ENCODE measurements at regions not wholly inside any gene's neighbourhood (a gene's known extent, or its start where the extent isn't known, plus 50 kb on each side); places are given as distances from the start of the nearest gene placed in this dataset.
"Not testable (repeated sequence)": the region's sequence is repeated elsewhere in the genome, so short reads cannot be mapped to it uniquely, and the experiment has no call there.

GRCh38 chrY:11070250-11071113, 1542.8 kb downstream of the TSPY10 start:
- intact Hi-C loops (cut with micrococcal nuclease): no loop called here
- no peak overlapping the region for H3K27ac Mint-ChIP-seq
- no peaks in the 10 kb centered on the region for H3K4me1 Mint-ChIP-seq (ENCODE audit: low read depth)
- no peak overlapping the region for H3K4me3 Mint-ChIP-seq (ENCODE audit: low read depth)
- no peak for DNase-seq (ENCODE audit: low spot score)
- no peaks in the 10 kb centered on the region for H3K27me3 Mint-ChIP-seq (ENCODE audit: low read depth)
- H3K36me3 Mint-ChIP-seq (ENCODE audit: low read depth): no peaks in the 10 kb centered on the region
- peaks cover 12% of the 10 kb centered on the region for H3K9me3 Mint-ChIP-seq

GRCh38 chrY:11085801-11086200, 1558.1 kb downstream of the TSPY10 start:
- H3K4me3 Mint-ChIP-seq (ENCODE audit: low read depth); H3K4me1 Mint-ChIP-seq (ENCODE audit: low read depth); H3K36me3 Mint-ChIP-seq (ENCODE audit: low read depth); intact Hi-C loops (cut with micrococcal nuclease); H3K27ac Mint-ChIP-seq; H3K9me3 Mint-ChIP-seq; DNase-seq (ENCODE audit: low spot score); H3K27me3 Mint-ChIP-seq (ENCODE audit: low read depth): not testable (repeated sequence)

GRCh38 chrY:11097498-11097897, 1569.8 kb downstream of the TSPY10 start:
- H3K9me3 Mint-ChIP-seq; intact Hi-C loops (cut with micrococcal nuclease); H3K4me3 Mint-ChIP-seq (ENCODE audit: low read depth); H3K27ac Mint-ChIP-seq; DNase-seq (ENCODE audit: low spot score); H3K27me3 Mint-ChIP-seq (ENCODE audit: low read depth); H3K4me1 Mint-ChIP-seq (ENCODE audit: low read depth); H3K36me3 Mint-ChIP-seq (ENCODE audit: low read depth): not testable (repeated sequence)

DNA sequence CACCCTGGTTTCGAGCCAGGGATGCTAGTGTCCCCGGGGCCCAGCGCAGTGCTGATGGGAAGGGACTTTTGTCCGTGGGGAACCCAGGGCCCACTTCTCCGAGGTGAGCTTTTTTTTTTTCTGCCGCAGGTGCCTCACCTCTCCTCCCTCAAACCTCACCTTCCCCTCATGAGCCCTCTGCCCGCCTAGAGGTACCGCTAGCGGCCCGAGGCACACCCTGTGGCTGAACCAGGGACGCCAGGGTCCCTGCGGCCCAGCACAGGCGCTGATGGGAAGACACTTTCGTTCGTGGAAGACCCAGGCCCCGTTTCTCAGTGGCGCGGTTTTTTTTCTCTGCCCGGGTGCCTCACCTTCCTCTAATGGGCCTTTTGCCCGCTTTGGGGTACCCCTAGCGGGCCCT, 1570.7 kb downstream of the TSPY10 start:
- intact Hi-C loops (cut with micrococcal nuclease); H3K9me3 Mint-ChIP-seq; H3K36me3 Mint-ChIP-seq (ENCODE audit: low read depth); H3K27me3 Mint-ChIP-seq (ENCODE audit: low read depth); DNase-seq (ENCODE audit: low spot score); H3K4me3 Mint-ChIP-seq (ENCODE audit: low read depth); H3K4me1 Mint-ChIP-seq (ENCODE audit: low read depth); H3K27ac Mint-ChIP-seq: not testable (repeated sequence)

DNA sequence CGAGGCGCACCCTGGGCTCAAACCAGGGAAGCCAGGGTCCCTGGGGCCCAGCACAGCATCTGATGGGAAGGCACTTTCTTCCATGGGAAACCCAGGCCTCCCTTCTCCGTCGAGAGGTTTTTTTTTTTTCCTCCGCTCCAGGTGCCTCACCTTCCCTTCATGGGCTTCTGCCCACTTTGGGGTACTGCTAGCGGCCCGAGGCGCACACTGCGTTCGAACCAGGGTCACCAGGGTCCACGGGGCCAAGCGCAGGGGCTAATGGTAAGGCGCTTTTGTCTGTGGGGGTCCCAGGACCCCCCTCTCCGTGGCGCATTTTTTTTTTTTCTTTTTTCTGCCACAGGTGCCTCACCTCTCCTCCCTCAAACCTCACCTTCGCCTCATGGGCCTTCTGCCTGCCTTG, 1571.3 kb downstream of the TSPY10 start:
- H3K4me3 Mint-ChIP-seq (ENCODE audit: low read depth): no peak overlapping the region
- no peak for DNase-seq (ENCODE audit: low spot score)
- intact Hi-C loops (cut with micrococcal nuclease): no loop called here
- H3K4me1 Mint-ChIP-seq (ENCODE audit: low read depth): no peaks in the 10 kb centered on the region
- H3K9me3 Mint-ChIP-seq: no peaks in the 10 kb centered on the region
- H3K36me3 Mint-ChIP-seq (ENCODE audit: low read depth): no peaks in the 10 kb centered on the region
- no peaks in the 10 kb centered on the region for H3K27me3 Mint-ChIP-seq (ENCODE audit: low read depth)
- no peak overlapping the region for H3K27ac Mint-ChIP-seq

DNA sequence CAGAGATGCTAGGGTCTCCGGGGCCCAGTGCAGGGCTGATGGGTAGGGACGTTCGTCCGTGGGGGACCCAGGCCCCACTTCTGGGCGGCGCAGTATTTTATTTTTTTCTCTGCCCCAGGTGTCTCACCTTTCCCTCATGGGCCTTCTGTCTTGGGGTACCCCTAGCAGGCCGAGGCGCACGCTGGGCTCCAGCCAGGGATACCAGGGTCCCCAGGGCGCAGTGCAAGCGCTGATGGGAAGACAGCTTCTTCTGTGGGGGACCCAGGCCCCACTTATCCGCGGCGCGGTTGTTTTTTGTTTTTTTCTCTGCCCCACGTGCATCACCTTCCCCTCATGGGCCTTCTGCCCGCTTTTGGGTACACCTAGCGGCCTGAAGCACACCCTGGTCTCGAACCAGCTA, 1572.8 kb downstream of the TSPY10 start:
- intact Hi-C loops (cut with micrococcal nuclease); H3K4me3 Mint-ChIP-seq (ENCODE audit: low read depth); H3K4me1 Mint-ChIP-seq (ENCODE audit: low read depth); DNase-seq (ENCODE audit: low spot score); H3K36me3 Mint-ChIP-seq (ENCODE audit: low read depth); H3K27me3 Mint-ChIP-seq (ENCODE audit: low read depth); H3K27ac Mint-ChIP-seq; H3K9me3 Mint-ChIP-seq: not testable (repeated sequence)

DNA sequence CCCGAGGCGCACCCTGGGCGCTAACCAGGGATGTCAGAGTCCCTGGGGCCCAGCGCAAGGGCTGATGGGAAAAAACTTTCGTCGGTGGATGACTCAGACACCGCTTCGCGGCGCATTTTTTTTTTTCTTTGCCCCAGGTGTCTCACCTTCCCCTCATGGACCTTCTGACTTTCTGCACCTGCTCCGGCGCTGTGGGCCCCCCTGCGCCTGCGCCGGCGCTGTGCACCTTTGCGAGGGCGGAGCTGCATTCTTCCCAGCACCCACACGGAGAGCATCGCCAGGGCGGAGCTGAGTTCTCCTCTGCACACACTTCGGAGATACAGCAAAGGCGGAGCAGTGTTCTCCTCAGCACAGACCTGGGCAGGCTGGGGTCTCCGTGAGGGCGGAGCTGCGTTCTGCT, 1575.3 kb downstream of the TSPY10 start:
- intact Hi-C loops (cut with micrococcal nuclease); DNase-seq (ENCODE audit: low spot score); H3K27me3 Mint-ChIP-seq (ENCODE audit: low read depth); H3K27ac Mint-ChIP-seq; H3K4me1 Mint-ChIP-seq (ENCODE audit: low read depth); H3K9me3 Mint-ChIP-seq; H3K4me3 Mint-ChIP-seq (ENCODE audit: low read depth); H3K36me3 Mint-ChIP-seq (ENCODE audit: low read depth): not testable (repeated sequence)

DNA sequence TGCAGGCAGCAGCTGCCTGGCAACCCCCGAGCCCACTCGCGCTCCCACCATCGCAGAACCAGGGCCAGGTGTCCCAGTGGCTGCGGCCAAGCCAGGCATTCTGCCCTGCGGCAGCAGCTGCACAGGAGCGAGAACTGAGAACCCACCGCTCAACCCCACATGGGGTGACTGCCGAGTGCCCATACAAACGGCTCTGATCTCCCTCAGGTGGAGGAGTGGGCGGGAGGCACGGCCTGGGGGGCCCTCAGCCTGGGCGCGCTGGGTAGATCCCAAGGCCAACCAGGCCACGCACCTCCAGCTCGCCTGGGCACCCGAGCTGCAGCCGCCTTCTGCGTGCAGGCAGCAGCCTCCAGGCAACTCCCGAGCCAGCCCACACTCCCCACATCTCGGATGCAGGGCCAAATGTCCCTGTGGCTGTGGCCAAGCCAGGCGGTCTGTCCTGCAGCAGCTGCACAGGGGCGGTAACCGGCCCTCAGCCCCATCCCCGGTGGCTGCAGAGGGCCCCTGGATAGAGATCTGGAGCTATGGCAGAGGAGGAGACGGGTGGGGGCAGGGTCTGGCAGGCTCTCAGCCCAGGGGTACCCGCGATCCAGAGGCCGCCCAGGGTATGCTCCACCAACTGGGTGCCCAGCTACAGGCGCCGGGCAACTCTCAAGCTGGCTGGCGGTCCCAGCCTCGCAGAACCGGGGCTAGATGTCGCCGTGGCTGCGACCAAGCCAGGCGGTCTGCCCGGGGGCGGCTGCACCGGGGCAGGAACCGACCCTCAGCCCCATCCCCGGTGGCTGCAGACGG, 1579.6 kb downstream of the TSPY10 start:
- H3K4me1 Mint-ChIP-seq (ENCODE audit: low read depth); H3K4me3 Mint-ChIP-seq (ENCODE audit: low read depth); H3K27me3 Mint-ChIP-seq (ENCODE audit: low read depth); intact Hi-C loops (cut with micrococcal nuclease); DNase-seq (ENCODE audit: low spot score); H3K36me3 Mint-ChIP-seq (ENCODE audit: low read depth); H3K27ac Mint-ChIP-seq: not testable (repeated sequence)
- peaks cover 24% of the 10 kb centered on the region for H3K9me3 Mint-ChIP-seq

- DNase-seq (ENCODE audit: low spot score); H3K9me3 Mint-ChIP-seq; H3K27ac Mint-ChIP-seq; intact Hi-C loops (cut with micrococcal nuclease); H3K36me3 Mint-ChIP-seq (ENCODE audit: low read depth); H3K4me3 Mint-ChIP-seq (ENCODE audit: low read depth); H3K27me3 Mint-ChIP-seq (ENCODE audit: low read depth); H3K4me1 Mint-ChIP-seq (ENCODE audit: low read depth): not testable (repeated sequence)
These were observed 1549.3 kb upstream of the USP9Y start for GRCh38 chrY:11151724-11152123.

- H3K27ac Mint-ChIP-seq; DNase-seq (ENCODE audit: low spot score); H3K4me3 Mint-ChIP-seq (ENCODE audit: low read depth); H3K36me3 Mint-ChIP-seq (ENCODE audit: low read depth); H3K9me3 Mint-ChIP-seq; intact Hi-C loops (cut with micrococcal nuclease); H3K27me3 Mint-ChIP-seq (ENCODE audit: low read depth); H3K4me1 Mint-ChIP-seq (ENCODE audit: low read depth): not testable (repeated sequence)
These were observed 1544.9 kb upstream of the USP9Y start for GRCh38 chrY:11156100-11156499.

GRCh38 chrY:11156846-11157245, 1544.2 kb upstream of the USP9Y start:
- H3K9me3 Mint-ChIP-seq: not testable (repeated sequence)

DNA sequence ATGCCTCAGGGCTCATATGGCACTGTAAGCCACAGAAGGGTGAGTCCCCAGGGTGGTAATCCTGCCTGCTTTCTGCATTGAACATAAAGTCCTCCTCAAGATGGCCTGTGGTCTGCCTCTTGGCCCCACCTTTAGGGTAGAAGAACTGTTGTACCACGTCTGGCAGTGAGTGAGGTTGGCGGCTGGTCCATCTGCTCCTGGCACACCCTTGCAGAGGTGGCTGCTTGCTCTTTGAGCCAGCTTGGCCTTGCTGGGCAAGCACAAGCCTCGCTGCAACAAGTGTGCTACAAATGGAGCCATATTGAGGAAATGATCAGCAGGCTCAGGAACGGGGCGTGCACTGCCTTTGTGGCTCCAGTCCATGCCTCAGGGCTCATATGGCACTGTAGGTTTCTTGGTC, 1524.0 kb upstream of the USP9Y start:
- H3K27ac Mint-ChIP-seq; H3K4me3 Mint-ChIP-seq (ENCODE audit: low read depth); H3K4me1 Mint-ChIP-seq (ENCODE audit: low read depth); H3K9me3 Mint-ChIP-seq; DNase-seq (ENCODE audit: low spot score); H3K36me3 Mint-ChIP-seq (ENCODE audit: low read depth); intact Hi-C loops (cut with micrococcal nuclease); H3K27me3 Mint-ChIP-seq (ENCODE audit: low read depth): not testable (repeated sequence)

More at GRCh38 chrY:11156846-11157245, 1544.2 kb upstream of the USP9Y start:
- DNase-seq (ENCODE audit: low spot score); H3K4me3 Mint-ChIP-seq (ENCODE audit: low read depth); H3K36me3 Mint-ChIP-seq (ENCODE audit: low read depth); H3K27ac Mint-ChIP-seq; intact Hi-C loops (cut with micrococcal nuclease); H3K27me3 Mint-ChIP-seq (ENCODE audit: low read depth); H3K4me1 Mint-ChIP-seq (ENCODE audit: low read depth): not testable (repeated sequence)

GRCh38 chrY:11201133-11201532, 1499.9 kb upstream of the USP9Y start:
- H3K4me3 Mint-ChIP-seq (ENCODE audit: low read depth); H3K4me1 Mint-ChIP-seq (ENCODE audit: low read depth); intact Hi-C loops (cut with micrococcal nuclease); H3K9me3 Mint-ChIP-seq; H3K27me3 Mint-ChIP-seq (ENCODE audit: low read depth); H3K27ac Mint-ChIP-seq; H3K36me3 Mint-ChIP-seq (ENCODE audit: low read depth); DNase-seq (ENCODE audit: low spot score): not testable (repeated sequence)

All from activated T-helper 2 cell treated with anti-CD3 and anti-CD28 coated beads, Interferon-gamma antibody, Interleukin-2, Interleukin-4, amounts not matched to agents 10 μg/mL and 5 μg/mL and 100 μg/mL, durations not matched to agents 14 hours and 24 hours and 36 hours (primary cell).